ENCODE measurements at regions not wholly inside any gene's neighbourhood (a gene's known extent, or its start where the extent isn't known, plus 50 kb on each side); places are given as distances from the start of the nearest gene placed in this dataset.

DNA sequence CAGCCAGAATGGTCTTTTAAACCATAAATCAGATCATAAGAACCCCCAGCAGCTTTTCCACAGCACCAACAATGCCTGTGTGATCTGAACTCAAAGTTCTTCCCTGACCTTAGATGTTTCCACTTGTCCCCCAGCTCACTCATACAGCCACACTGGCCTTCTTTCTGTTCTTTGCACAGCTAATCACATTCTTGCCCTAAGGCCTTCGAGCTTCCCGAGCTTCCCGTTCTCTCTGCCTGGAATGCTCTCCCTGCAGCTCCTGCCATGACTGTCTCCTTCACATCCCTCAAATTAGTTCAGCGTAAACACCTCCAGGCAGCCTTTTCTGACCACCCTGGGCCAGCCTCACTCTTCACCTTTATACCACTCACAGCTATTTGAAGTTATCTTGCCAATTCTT lies 166.8 kb upstream of the NFE2L3 start:
- Histone ChIP-seq H3K36me3 (ENCODE audit: control insufficient read depth, low read depth, low read length) (no peaks in the 10 kb centered on the region), H3K27me3 (ENCODE audit: control insufficient read depth, insufficient read depth, low read length) (no peaks in the 10 kb centered on the region), H3K27ac (ENCODE audit: low read length) (no peak overlapping the region), H3K4me1 (ENCODE audit: control insufficient read depth, low read depth, low read length) (no peaks in the 10 kb centered on the region), H3K4me3 (ENCODE audit: low read length) (no peak overlapping the region), H3K9me3 (ENCODE audit: control insufficient read depth, low read depth, low read length) (no peaks in the 10 kb centered on the region), H3K9ac (ENCODE audit: low read length) (no peak overlapping the region)

DNA sequence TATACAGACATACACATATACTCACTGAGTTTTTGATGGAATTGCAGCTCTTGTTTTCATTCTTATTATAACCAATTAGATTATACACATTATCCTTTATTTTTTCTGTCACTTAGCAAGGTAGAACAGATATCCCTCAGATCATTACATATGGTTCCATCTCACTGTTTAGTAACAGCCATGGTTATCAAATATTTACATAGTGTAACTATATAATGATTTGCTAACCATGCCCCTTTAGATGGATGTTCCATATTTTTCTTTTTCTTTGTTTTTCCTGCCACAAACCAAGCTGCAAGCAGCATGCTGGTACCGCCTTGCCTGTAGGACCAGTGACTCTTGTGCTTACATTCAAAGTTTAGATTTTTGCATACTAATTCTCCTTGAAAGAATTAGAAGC lies 163.4 kb upstream of the NFE2L3 start:
- no peak overlapping the region for H3K27ac ChIP-seq (ENCODE audit: low read length)
- H3K9ac ChIP-seq (ENCODE audit: low read length) = no peak overlapping the region
- H3K36me3 ChIP-seq (ENCODE audit: control insufficient read depth, low read depth, low read length) = no peaks in the 10 kb centered on the region
- no peaks in the 10 kb centered on the region for H3K4me1 ChIP-seq (ENCODE audit: control insufficient read depth, low read depth, low read length)
- no peaks in the 10 kb centered on the region for H3K9me3 ChIP-seq (ENCODE audit: control insufficient read depth, low read depth, low read length)
- H3K4me3 ChIP-seq (ENCODE audit: low read length) = no peak overlapping the region
- no peaks in the 10 kb centered on the region for H3K27me3 ChIP-seq (ENCODE audit: control insufficient read depth, insufficient read depth, low read length)

DNA sequence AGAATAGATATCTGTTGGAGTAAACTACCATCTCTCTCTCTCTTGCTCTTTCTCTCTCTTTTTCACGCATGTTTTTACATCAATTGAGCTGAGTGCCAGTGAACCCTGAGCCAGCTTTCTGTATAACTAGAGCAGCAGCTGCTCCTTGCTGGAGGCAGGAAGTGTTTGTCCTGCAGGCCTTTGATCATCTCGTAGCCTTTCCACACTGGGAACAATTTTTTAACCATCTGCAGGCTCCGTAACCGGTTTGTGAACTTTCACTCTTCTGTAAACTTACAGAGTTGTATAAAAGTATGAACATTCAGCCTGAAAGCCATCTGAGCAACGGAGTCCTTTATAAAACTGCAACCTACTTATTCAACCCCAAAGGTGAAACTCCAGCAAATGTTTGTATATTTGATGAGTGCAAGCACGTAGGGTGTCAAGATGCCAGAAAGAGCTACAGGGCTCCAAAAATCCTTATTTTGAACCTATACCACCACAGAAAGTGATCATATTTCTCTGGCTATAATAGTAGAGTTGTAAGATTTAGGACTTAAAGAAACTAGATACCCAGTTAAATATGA lies 162.8 kb upstream of the NFE2L3 start:
- Histone ChIP-seq H3K27me3 (ENCODE audit: control insufficient read depth, insufficient read depth, low read length) (no peaks in the 10 kb centered on the region), H3K36me3 (ENCODE audit: control insufficient read depth, low read depth, low read length) (no peaks in the 10 kb centered on the region), H3K4me1 (ENCODE audit: control insufficient read depth, low read depth, low read length) (no peaks in the 10 kb centered on the region), H3K27ac (ENCODE audit: low read length) (no peak overlapping the region), H3K9ac (ENCODE audit: low read length) (no peak overlapping the region), H3K4me3 (ENCODE audit: low read length) (no peak overlapping the region), H3K9me3 (ENCODE audit: control insufficient read depth, low read depth, low read length) (no peaks in the 10 kb centered on the region)

DNA sequence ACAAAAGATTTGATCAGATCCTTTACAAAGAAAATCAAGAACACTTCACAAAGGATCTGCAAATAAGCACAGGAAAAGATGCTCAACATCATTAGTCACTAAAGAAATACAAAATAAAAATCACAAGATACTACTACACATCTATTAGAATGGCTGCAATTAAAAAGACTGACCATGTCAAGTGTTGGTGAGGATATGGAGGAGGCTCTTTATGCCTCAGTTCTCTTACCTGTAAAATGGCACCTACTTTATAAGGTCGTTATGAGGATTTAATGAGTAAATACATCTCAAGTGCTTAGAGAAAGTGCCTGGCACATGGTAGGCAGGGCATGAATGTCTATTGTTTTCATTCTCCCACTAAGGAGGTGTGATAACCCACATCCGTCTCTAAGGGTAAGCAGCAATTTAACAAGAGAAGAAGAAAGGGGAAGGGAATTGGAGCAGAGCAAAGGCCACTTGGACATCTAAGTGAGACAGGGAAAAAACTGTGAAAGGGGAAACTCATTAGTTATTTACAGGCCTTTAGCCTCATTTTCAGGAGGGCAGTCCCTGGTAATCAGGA lies 157.5 kb upstream of the NFE2L3 start:
- no peaks in the 10 kb centered on the region for H3K36me3 ChIP-seq (ENCODE audit: control insufficient read depth, low read depth, low read length)
- H3K9ac ChIP-seq (ENCODE audit: low read length) = no peak overlapping the region
- no peaks in the 10 kb centered on the region for H3K27me3 ChIP-seq (ENCODE audit: control insufficient read depth, insufficient read depth, low read length)
- no peak overlapping the region for H3K27ac ChIP-seq (ENCODE audit: low read length)
- no peak overlapping the region for H3K4me3 ChIP-seq (ENCODE audit: low read length)
- no peaks in the 10 kb centered on the region for H3K9me3 ChIP-seq (ENCODE audit: control insufficient read depth, low read depth, low read length)
- no peaks in the 10 kb centered on the region for H3K4me1 ChIP-seq (ENCODE audit: control insufficient read depth, low read depth, low read length)

DNA sequence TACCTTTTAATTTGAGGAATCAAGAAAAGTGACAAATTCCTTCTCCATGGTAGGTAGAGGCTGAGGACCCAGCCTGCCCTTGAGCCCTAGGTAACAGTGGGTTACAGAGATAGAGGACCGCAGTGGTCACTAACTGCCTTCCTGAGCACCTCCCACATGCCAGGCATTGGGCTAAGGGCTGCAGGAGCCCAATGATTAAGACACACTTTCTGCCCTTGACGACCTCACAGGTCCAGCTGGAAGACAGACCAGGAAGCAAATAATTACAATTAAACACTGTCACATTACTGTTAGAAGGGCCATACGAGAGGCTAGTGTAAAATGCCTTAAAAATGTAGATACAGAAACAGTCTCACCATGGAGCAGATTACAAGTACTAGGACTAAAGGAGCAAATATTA lies 156.8 kb upstream of the NFE2L3 start:
- no peak overlapping the region for H3K4me3 ChIP-seq (ENCODE audit: low read length)
- no peak overlapping the region for H3K27ac ChIP-seq (ENCODE audit: low read length)
- no peaks in the 10 kb centered on the region for H3K36me3 ChIP-seq (ENCODE audit: control insufficient read depth, low read depth, low read length)
- H3K9ac ChIP-seq (ENCODE audit: low read length) = no peak overlapping the region
- no peaks in the 10 kb centered on the region for H3K4me1 ChIP-seq (ENCODE audit: control insufficient read depth, low read depth, low read length)
- no peaks in the 10 kb centered on the region for H3K9me3 ChIP-seq (ENCODE audit: control insufficient read depth, low read depth, low read length)
- no peaks in the 10 kb centered on the region for H3K27me3 ChIP-seq (ENCODE audit: control insufficient read depth, insufficient read depth, low read length)

DNA sequence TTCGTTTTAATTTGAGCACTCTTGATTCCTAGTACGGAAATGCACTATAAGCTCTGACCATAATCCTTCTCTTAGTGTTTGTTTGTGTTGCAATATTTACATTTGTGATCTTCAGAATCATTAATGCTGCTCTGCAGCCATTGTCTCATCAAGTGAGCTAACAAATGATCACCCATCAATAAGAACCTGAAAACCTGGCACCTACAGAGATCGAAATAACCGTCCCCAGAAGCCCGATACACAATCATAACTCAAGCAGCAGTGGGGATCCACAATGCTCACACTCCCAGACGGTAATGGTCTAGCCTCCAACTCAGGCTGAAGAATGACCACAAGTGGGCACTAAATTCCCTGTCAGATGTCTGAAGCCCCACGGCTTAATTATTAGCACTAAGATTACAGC lies 156.0 kb upstream of the NFE2L3 start:
- Histone ChIP-seq H3K4me3 (ENCODE audit: low read length) (no peak overlapping the region), H3K27me3 (ENCODE audit: control insufficient read depth, insufficient read depth, low read length) (no peaks in the 10 kb centered on the region), H3K9ac (ENCODE audit: low read length) (no peak overlapping the region), H3K36me3 (ENCODE audit: control insufficient read depth, low read depth, low read length) (no peaks in the 10 kb centered on the region), H3K27ac (ENCODE audit: low read length) (no peak overlapping the region), H3K4me1 (ENCODE audit: control insufficient read depth, low read depth, low read length) (no peaks in the 10 kb centered on the region), H3K9me3 (ENCODE audit: control insufficient read depth, low read depth, low read length) (no peaks in the 10 kb centered on the region)

DNA sequence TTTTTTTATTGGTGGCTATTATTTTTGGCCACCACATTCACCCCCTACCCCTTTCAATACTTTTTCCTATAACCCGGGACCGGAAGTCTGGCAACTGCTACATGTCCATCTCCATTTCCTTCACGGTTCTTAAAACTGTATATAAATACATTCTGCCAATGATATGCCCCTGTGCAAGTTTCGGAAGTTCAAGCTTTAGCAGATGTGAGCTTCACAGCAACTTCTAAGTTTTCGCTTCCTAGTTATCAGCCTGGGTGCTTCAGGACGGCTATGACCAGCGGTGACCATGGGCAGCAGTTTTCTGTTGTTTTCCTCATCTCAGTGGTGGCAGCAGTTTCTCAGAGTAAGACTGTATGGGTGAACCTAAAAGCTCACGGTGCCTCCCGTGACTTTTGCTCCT lies 153.5 kb upstream of the NFE2L3 start:
- H3K4me3 ChIP-seq (ENCODE audit: low read length) = no peak overlapping the region

DNA sequence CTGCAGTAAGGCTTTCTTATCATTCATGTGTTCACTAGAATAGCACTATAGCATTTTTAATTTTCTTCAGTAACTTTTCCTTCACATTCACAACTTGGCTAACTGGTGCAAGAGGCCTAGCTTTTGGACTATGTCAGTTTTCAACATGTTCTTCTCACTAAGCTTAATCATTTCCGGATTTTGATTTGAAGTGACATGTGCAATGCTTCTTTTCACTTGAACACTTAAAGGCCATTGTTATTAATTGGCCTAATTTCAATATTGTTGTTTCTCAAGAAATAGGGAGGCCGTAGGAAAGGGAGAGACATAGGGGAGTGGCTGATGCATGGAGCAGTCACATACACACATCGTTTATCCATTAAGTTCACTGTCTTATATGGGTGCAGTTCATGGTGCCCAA lies 151.2 kb upstream of the NFE2L3 start:
- no peak overlapping the region for H3K4me3 ChIP-seq (ENCODE audit: low read length)
- no peaks in the 10 kb centered on the region for H3K4me1 ChIP-seq (ENCODE audit: control insufficient read depth, low read depth, low read length)
- H3K27ac ChIP-seq (ENCODE audit: low read length) = no peak overlapping the region
- no peak overlapping the region for H3K9ac ChIP-seq (ENCODE audit: low read length)
- H3K9me3 ChIP-seq (ENCODE audit: control insufficient read depth, low read depth, low read length) = no peaks in the 10 kb centered on the region
- H3K36me3 ChIP-seq (ENCODE audit: control insufficient read depth, low read depth, low read length) = no peaks in the 10 kb centered on the region
- no peaks in the 10 kb centered on the region for H3K27me3 ChIP-seq (ENCODE audit: control insufficient read depth, insufficient read depth, low read length)

More for the DNA sequence above, 153.5 kb upstream of the NFE2L3 start:
- H3K36me3 ChIP-seq (ENCODE audit: control insufficient read depth, low read depth, low read length) = no peaks in the 10 kb centered on the region
- H3K9ac ChIP-seq (ENCODE audit: low read length) = no peak overlapping the region
- H3K27ac ChIP-seq (ENCODE audit: low read length) = no peak overlapping the region
- no peaks in the 10 kb centered on the region for H3K27me3 ChIP-seq (ENCODE audit: control insufficient read depth, insufficient read depth, low read length)
- H3K4me1 ChIP-seq (ENCODE audit: control insufficient read depth, low read depth, low read length) = no peaks in the 10 kb centered on the region
- H3K9me3 ChIP-seq (ENCODE audit: control insufficient read depth, low read depth, low read length) = no peaks in the 10 kb centered on the region

DNA sequence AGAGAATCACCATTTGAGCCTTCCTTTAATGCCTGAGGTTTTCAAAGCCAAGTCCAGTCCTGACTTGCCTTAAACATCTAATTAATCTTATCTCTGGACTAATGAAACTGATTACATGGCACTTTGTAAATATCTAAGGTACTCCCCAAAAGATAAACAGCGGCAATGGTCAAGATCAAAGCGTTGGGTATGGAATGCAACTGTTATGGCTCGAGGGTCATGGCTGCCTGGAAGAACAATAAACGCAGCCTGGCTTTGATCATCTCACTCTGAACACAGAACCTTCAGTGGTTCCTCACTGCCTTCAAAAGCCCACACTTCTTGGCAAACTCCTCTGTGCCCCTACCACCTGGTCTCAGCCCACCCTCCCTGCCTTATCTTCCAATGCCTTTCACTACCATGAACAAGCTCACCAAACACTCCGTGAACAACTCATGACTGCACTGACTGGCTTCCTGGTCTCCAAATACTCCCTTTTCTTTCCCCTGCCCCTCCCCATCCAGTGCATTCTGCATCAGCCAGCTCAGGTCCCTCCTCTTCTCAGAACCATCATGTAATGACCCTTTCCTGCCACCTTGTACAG lies 150.2 kb upstream of the NFE2L3 start:
- Histone ChIP-seq H3K27ac (ENCODE audit: low read length) (no peak overlapping the region), H3K36me3 (ENCODE audit: control insufficient read depth, low read depth, low read length) (no peaks in the 10 kb centered on the region), H3K9ac (ENCODE audit: low read length) (no peak overlapping the region), H3K4me3 (ENCODE audit: low read length) (no peak overlapping the region), H3K27me3 (ENCODE audit: control insufficient read depth, insufficient read depth, low read length) (no peaks in the 10 kb centered on the region), H3K4me1 (ENCODE audit: control insufficient read depth, low read depth, low read length) (no peaks in the 10 kb centered on the region), H3K9me3 (ENCODE audit: control insufficient read depth, low read depth, low read length) (no peaks in the 10 kb centered on the region)

DNA sequence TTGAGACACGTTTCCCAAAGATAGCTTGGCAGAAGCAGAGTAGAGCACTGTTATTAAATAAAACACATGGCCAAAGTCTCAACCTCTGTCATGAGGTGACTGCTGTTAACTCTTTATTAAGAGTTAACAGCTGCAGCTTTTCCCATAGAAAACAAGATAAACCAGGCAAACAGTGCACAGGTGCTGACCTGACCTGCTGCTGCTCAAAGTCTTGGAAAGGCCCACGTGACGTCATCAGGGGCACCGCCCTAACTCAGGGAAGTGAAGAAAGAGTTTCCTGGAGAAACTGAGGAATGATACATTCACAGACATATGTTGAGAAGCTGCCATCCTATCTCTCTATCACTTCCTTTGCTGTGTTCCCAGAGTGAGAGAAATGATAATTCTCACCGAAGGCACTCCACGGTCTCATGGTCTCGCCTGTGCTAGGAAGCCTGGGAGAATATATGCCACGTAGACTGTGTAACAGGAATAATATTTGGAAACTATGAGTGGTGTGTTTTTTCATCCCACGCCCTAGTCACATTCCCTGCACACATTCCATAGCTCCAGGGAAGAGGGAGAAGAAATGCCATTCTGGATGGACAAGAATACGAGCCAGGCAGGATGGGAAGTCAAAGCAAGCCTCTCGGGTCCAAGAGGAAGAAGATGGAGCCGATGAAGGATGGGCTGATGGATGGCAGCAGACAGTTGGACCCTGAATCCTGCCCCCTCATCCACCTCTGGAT lies 146.2 kb upstream of the NFE2L3 start:
- H3K4me1 ChIP-seq (ENCODE audit: control insufficient read depth, low read depth, low read length) = no peaks in the 10 kb centered on the region

DNA sequence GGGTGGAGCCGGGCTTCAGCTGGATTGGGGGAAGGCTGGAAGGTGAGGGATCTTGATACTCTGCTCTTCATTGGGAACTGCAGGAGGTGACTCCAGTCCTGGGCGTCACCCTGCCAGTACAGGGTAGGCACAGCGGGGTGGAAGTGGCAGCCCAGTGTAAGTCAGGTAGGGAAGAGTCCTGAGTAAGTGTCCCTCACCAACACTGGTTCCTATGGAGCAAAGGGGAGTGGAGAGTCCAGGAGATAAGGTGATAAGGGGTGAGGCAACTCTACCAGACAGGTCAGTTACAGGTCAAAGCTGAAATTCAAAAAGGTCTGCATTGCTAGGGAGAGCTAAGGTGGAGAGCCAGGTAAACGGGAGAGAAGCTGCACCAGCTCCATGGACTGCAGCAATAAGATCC lies 145.6 kb upstream of the NFE2L3 start:
- Histone ChIP-seq H3K4me3 (ENCODE audit: low read length) (no peak overlapping the region), H3K9ac (ENCODE audit: low read length) (no peak overlapping the region), H3K4me1 (ENCODE audit: control insufficient read depth, low read depth, low read length) (no peaks in the 10 kb centered on the region), H3K9me3 (ENCODE audit: control insufficient read depth, low read depth, low read length) (peaks cover 12% of the 10 kb centered on the region), H3K36me3 (ENCODE audit: control insufficient read depth, low read depth, low read length) (no peaks in the 10 kb centered on the region), H3K27me3 (ENCODE audit: control insufficient read depth, insufficient read depth, low read length) (no peaks in the 10 kb centered on the region), H3K27ac (ENCODE audit: low read length) (no peak overlapping the region)

More for the DNA sequence above, 146.2 kb upstream of the NFE2L3 start:
- H3K27me3 ChIP-seq (ENCODE audit: control insufficient read depth, insufficient read depth, low read length) = no peaks in the 10 kb centered on the region
- peaks cover 6% of the 10 kb centered on the region for H3K9me3 ChIP-seq (ENCODE audit: control insufficient read depth, low read depth, low read length)
- H3K27ac ChIP-seq (ENCODE audit: low read length) = no peak overlapping the region
- H3K36me3 ChIP-seq (ENCODE audit: control insufficient read depth, low read depth, low read length) = no peaks in the 10 kb centered on the region
- no peak overlapping the region for H3K9ac ChIP-seq (ENCODE audit: low read length)
- H3K4me3 ChIP-seq (ENCODE audit: low read length) = no peak overlapping the region

DNA sequence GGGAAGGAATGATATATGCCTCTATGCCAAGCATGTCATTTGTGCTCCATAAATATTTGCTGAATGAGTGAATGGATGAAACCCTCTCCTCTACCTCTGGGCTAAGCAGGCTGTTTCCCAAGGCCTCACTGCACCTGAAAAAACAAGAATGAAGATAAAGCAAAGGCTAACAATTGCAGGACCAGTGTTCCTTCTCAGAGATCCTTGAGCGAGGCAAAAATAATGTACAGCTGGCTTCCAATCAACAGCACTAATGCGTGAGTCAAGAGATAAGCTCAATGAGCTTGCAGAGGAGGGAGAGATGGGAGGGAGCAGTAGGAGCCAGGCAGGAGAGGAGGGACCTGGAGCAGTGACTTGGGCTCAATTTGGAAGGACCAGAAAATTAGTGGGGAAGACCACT lies 144.5 kb upstream of the NFE2L3 start:
- H3K27me3 ChIP-seq (ENCODE audit: control insufficient read depth, insufficient read depth, low read length) = no peaks in the 10 kb centered on the region
- H3K4me3 ChIP-seq (ENCODE audit: low read length) = no peak overlapping the region
- H3K9me3 ChIP-seq (ENCODE audit: control insufficient read depth, low read depth, low read length) = peaks cover 12% of the 10 kb centered on the region
- H3K27ac ChIP-seq (ENCODE audit: low read length) = no peak overlapping the region
- no peaks in the 10 kb centered on the region for H3K36me3 ChIP-seq (ENCODE audit: control insufficient read depth, low read depth, low read length)
- no peaks in the 10 kb centered on the region for H3K4me1 ChIP-seq (ENCODE audit: control insufficient read depth, low read depth, low read length)
- H3K9ac ChIP-seq (ENCODE audit: low read length) = no peak overlapping the region
